Activated CD4-positive, alpha-beta T cell treated with anti-CD3 and anti-CD28 coated beads, Interleukin-2, amount 50 U/mL, for 1 hour (primary cell): ENCODE measurements at regions not wholly inside any gene's neighbourhood (a gene's known extent, or its start where the extent isn't known, plus 50 kb on each side); places are given as distances from the start of the nearest gene placed in this dataset.
"Not testable (repeated sequence)": the region's sequence is repeated elsewhere in the genome, so short reads cannot be mapped to it uniquely, and the experiment has no call there.

Experiments used
- DNase-seq: peaks from one replicate; pipeline ENCODE4 v3.0.0-alpha.2; 2020

DNA sequence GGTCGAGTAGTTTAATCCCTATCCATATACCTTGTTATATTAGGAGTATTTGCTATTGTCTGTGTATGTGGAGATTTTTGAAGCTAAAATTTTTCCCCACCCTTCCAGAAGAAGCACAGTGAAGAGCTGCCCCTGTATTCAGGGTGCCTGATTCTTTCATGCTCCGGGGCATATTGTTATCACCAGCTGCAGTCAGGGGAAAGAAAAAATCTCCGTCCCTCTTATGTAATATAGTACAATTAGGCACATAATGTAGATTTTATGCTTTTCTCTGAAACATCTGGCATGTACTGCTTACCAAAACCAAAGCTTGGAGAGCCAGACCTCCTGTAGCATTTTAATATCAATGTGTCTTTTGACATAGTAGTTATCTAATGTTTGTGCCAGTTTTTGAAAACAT lies 214.9 kb upstream of the EDNRB start:
- DNase-seq, result no peak

- no peak for DNase-seq
These were observed 213.2 kb upstream of the EDNRB start for GRCh38 chr13:78131811-78132210.

DNA sequence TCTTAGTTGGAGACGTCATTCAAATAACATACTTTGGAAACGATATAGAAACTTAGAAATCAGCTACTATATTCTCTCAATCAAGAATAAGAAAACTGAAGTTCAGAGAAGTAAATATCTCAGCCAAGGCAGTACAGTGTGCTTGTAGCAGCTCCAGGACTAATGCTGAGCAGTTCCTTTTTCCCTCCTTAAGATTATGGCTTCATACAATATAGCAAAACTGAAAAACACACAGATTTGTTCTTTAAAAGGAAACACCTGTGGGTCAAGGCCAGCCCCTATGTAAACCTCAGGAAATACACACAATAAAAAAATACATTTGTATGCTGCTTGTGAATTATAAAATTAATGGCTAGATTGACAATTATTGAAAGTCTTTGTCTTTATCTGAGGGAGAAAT lies 212.7 kb upstream of the EDNRB start:
- no peak for DNase-seq

GRCh38 chr13:78129823-78130222 lies 211.2 kb upstream of the EDNRB start:
- DNase-seq, result no peak

- no peak for DNase-seq
These were observed 210.7 kb upstream of the EDNRB start for GRCh38 chr13:78129359-78129758.

DNA sequence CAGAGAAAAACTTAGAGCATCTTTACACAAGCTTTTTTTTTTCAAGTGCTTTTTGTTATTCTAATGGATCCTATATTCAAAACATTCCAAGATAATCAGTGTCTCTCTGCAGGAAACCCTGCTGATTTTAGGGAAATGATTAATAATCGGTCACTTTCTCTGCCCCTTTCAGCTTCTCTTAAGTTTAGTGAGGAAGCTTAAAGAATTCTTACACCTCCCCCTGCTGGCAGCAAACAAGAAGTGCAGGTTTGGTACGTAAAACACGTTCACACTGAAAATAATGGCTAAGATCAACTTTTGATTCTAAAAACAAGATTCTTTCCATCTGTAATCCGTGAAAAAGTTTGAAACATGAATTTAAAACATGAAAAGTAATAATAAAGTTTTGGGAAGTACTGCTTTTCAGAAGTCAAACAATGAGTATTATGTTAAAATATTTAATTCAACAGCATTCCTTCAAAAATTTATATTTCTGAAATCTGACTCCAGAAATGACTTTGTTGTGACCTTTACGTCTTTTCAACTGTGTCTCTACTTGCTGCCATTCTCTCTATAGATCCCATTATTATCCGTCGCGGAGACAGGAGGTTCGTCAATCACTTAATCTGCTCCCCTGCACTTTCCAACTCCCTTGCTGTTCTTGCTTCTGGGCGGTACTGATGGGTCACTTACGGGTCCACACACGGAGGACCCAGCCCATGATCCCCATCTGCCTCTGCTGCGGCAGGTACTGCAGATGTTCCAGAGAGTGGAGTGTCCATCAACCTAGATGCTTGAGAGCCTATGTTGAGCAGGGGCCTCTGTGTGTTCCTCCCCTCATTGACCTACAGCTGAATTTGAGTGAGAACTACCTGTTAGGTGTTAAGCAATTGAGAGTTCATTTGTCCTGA lies 203.1 kb upstream of the EDNRB start:
- peak; percentile 8 for DNase-seq

GRCh38 chr13:78121001-78121400 lies 202.4 kb upstream of the EDNRB start:
- DNase-seq, result no peak

DNA sequence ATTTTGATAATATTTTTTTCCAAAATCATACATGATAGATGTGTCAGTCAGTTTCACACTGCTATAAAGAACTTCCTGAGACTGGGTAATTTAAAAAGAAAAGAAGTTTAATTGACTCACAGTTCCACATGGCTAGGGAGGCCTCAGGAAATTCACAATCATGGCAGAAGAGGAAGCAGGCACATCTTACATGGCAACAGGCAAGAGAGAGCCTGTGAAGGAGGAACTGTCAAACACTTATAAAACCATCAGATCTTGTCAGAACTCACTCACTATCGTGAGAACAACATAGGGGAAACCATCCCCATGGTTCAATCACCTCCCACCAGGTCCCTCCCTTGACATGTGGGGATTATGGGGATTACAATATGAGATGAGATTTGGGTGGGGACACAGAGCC lies 201.5 kb upstream of the EDNRB start:
- DNase-seq, result not testable (repeated sequence)

DNA sequence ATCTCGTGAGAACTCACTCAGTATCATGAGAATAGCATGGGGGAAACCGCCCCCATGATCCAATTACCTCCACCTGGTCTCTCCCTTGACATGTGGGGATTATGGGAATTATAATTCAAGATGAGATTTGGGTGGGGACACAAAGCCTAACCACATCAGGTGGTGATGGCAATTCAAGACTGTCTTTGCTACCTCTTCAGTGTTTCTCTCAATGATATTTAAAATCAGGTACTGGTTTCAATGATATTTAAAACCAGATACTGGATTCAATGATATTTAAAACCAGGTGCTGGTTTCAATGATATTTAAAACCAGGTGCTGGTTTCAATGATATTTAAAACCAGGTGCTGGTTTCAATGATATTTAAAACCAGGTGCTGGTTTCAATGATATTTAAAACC lies 198.4 kb upstream of the EDNRB start:
- not testable (repeated sequence) for DNase-seq

- no peak for DNase-seq
These were observed 187.0 kb upstream of the EDNRB start for GRCh38 chr13:78105656-78106055.

DNA sequence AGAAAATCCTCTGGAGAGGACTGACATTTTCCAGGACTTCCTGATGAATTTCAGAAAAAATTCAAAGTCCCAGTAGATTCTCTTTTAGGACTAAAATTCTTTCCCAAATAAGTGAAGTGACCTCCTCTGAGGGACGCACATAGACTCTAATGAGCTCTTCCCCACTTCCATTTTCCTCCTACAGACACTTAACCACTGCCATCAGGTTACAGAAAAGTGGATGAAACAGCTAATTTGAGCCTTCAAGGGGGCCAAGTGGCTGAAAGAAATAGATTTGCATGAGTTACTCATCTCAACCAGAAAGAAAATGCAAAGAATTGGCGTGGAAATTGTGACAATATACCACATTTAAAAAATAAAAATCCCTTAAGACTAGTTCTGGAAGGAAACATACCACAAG lies 185.3 kb upstream of the EDNRB start:
- no peak for DNase-seq

DNA sequence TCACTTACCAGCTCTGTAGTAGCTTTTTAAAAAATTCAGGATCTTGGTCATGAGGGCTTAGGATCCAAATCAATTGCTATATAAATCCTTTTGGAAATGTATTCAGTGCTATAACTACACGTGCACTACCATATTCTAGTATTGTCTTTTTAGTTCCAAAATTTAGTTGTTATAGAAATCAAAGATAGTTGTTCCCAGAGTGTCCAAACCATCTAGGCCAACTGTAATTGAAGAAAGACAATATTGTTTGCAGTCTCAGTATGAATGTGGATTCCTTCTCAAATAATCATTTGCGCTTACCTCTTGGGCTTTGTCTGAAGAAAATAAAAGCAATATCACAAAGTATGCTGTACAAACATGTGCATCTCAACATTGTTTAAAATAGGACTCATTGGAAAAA lies 184.1 kb upstream of the EDNRB start:
- DNase-seq, result no peak

DNA sequence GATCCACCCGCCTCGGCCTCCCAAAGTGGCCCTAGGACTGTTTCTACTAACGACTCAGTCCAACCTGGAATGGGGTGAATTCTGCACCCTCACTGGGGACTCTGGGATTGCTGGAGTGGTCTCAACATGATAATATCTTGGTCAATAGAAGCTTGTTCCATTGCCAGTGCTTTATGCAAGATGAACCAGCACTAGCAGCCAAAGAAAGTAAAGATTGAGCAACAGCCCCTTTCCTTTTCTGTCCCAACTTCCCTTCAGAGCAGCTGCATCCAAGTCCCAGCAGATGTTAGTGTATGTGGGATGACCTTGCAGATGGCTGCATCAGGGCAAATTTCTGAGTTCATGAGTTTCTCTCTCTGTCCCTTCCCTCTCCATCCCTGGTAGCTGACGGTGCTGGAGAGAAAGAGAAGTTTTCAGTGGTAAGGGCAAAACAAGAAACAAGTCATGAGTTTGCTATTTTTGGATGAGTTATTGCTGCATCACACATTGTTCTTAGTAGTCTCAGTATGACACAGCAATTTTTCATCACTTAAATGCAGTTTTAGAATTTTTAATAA lies 183.6 kb upstream of the EDNRB start:
- DNase-seq, result no peak

- DNase-seq, result no peak
These were observed 181.9 kb upstream of the EDNRB start for GRCh38 chr13:78100486-78100885.

- DNase-seq, result no peak
These were observed 179.6 kb upstream of the EDNRB start for GRCh38 chr13:78098249-78098648.

- DNase-seq, result no peak
These were observed 177.6 kb upstream of the EDNRB start for GRCh38 chr13:78096221-78096620.

GRCh38 chr13:78087966-78088678 lies 169.5 kb upstream of the EDNRB start:
- DNase-seq, result no peak

- no peak for DNase-seq
These were observed 167.0 kb upstream of the EDNRB start for GRCh38 chr13:78085434-78086225.

- DNase-seq, result no peak
These were observed 165.8 kb upstream of the EDNRB start for GRCh38 chr13:78084401-78084800.

GRCh38 chr13:78078168-78078567 lies 159.5 kb upstream of the EDNRB start:
- DNase-seq, result no peak

DNA sequence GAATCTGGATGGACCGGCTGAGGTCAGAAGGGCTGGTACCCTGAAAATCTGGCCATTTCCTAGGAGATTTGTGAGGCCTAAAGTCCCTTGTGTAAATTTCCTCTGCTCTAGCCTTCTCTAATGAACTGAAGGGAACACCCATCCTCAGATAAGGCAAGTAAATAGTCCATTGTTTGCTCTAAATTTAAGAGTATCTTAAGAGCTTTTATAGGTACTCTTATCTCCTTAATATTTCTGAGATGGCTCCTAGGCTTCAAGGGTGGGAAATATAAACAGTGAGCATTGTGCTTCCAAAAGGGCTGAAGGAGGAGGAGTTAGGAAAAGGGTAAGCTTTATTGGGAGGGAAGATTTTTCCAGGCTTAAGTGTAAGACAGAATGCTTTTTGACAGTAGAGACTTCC lies 148.7 kb upstream of the EDNRB start:
- DNase-seq, result no peak

GRCh38 chr13:78065141-78065540 lies 146.5 kb upstream of the EDNRB start:
- DNase-seq, result no peak

DNA sequence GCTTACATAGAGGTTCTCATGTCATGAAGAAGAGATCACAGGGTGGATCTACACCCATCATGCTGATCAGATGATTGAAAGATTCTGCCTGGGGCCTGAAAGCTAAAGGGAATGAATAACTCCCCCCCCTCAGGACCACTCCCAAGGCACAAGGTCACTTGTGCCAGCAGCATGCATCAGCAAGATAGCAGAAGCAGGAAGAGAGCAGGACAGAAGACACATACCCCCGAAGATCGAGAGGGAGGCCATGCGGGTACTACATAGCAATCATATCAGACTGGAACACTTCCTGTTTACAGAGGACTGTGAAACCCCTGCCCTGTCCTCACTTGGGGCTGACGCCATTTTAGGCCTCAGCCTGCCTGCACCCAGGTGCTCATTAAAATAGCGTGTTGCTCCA lies 143.2 kb upstream of the EDNRB start:
- no peak for DNase-seq
